H9 (cell line): ENCODE measurements at regions not wholly inside any gene's neighbourhood (a gene's known extent, or its start where the extent isn't known, plus 50 kb on each side); places are given as distances from the start of the nearest gene placed in this dataset.

ENCODE experiments used
- DNase-seq: peaks from one replicate; pipeline ENCODE4 v3.0.0-alpha.2; 2017
- H2AFZ ChIP-seq: one replicate; pipeline ENCODE4 v1.6.1; 2013; ENCODE audit warnings: mild to moderate bottlenecking, low read length, control low read depth, moderate library complexity
- H2AK5ac ChIP-seq: 2 replicates; pipeline ENCODE4 v1.6.1; 2013; ENCODE audit warnings: low read length, control low read depth, mixed read lengths; ENCODE audit not compliant: insufficient read length
- H2BK120ac ChIP-seq: one replicate; pipeline ENCODE4 v1.6.1; 2013; ENCODE audit warnings: low read depth, mild to moderate bottlenecking, low read length, control low read depth, inconsistent platforms; ENCODE audit not compliant: poor library complexity, severe bottlenecking
- H2BK12ac ChIP-seq: 2 replicates; pipeline ENCODE4 v1.6.1; 2013; ENCODE audit warnings: low read length, control low read depth, mixed read lengths, low read depth; ENCODE audit not compliant: insufficient read length
- H2BK15ac ChIP-seq: 2 replicates; pipeline ENCODE4 v1.6.1; 2013; ENCODE audit warnings: low read depth, low read length, control low read depth
- H2BK20ac ChIP-seq: one replicate; pipeline ENCODE4 v1.6.1; 2013; ENCODE audit warnings: low read depth, mild to moderate bottlenecking, low read length, control low read depth, inconsistent platforms; ENCODE audit not compliant: poor library complexity, severe bottlenecking
- H2BK5ac ChIP-seq: 2 replicates; pipeline ENCODE4 v1.6.1; 2013; ENCODE audit warnings: low read length, control low read depth, mixed read lengths; ENCODE audit not compliant: insufficient read length
- H3K14ac ChIP-seq: 2 replicates; pipeline ENCODE4 v1.6.1; 2013; ENCODE audit warnings: low read length, control low read depth; ENCODE audit not compliant: insufficient read depth
- H3K18ac ChIP-seq: 2 replicates; pipeline ENCODE4 v1.6.1; 2013; ENCODE audit warnings: low read depth, mild to moderate bottlenecking, mixed read lengths, low read length, control low read depth; ENCODE audit not compliant: insufficient read length
- H3K23ac ChIP-seq: 2 replicates; pipeline ENCODE4 v1.6.1; 2013; ENCODE audit warnings: low read length, control low read depth, mixed read lengths, low read depth; ENCODE audit not compliant: insufficient read length
- H3K23me2 ChIP-seq: 2 replicates; pipeline ENCODE4 v1.6.1; 2013; ENCODE audit warnings: low read depth, mild to moderate bottlenecking, mixed read lengths, low read length, control low read depth; ENCODE audit not compliant: insufficient read length, poor library complexity, severe bottlenecking
- H3K27ac ChIP-seq: 2 replicates; pipeline ENCODE4 v1.5.1; 2013; ENCODE audit warnings: low read length, control low read depth, mixed read lengths, low read depth; ENCODE audit not compliant: insufficient read length
- H3K27me3 ChIP-seq: 2 replicates; pipeline ENCODE4 v1.6.1; 2013; ENCODE audit warnings: low read length, control low read depth, inconsistent platforms; ENCODE audit not compliant: insufficient read depth
- H3K4ac ChIP-seq: 2 replicates; pipeline ENCODE4 v1.6.1; 2013; ENCODE audit warnings: low read depth, mild to moderate bottlenecking, control low read depth, inconsistent platforms, low read length, moderate library complexity
- H3K4me1 ChIP-seq: 2 replicates; pipeline ENCODE4 v1.6.1; 2013; ENCODE audit warnings: low read length, control low read depth, inconsistent platforms; ENCODE audit not compliant: insufficient read depth
- H3K4me2 ChIP-seq: 2 replicates; pipeline ENCODE4 v1.6.1; 2013; ENCODE audit warnings: low read length, control low read depth, mixed read lengths; ENCODE audit not compliant: insufficient read length, insufficient read depth
- H3K56ac ChIP-seq: 2 replicates; pipeline ENCODE4 v1.6.1; 2013; ENCODE audit warnings: low read depth, mild to moderate bottlenecking, mixed read lengths, low read length, control low read depth; ENCODE audit not compliant: insufficient read length
- H3K79me1 ChIP-seq: 2 replicates; pipeline ENCODE4 v1.6.1; 2013; ENCODE audit warnings: low read depth, mild to moderate bottlenecking, moderate library complexity, low read length, control low read depth, inconsistent platforms; ENCODE audit not compliant: insufficient read depth, poor library complexity, severe bottlenecking
- H3K79me2 ChIP-seq: 2 replicates; pipeline ENCODE4 v1.6.1; 2013; ENCODE audit warnings: low read length, control low read depth, inconsistent platforms; ENCODE audit not compliant: insufficient read depth
- H3K9ac ChIP-seq: 2 replicates; pipeline ENCODE4 v1.6.1; 2013; ENCODE audit warnings: low read length, control low read depth, mixed read lengths; ENCODE audit not compliant: insufficient read length; ENCODE audit errors: extremely low read depth
- H3K9me3 ChIP-seq: one replicate; pipeline ENCODE4 v1.6.1; 2013; ENCODE audit warnings: low read depth, low read length, inconsistent platforms; ENCODE audit not compliant: control insufficient read depth
- H3T11ph ChIP-seq: one replicate; pipeline ENCODE4 v1.6.1; 2013; ENCODE audit warnings: mild to moderate bottlenecking, low read length, control low read depth, inconsistent platforms
- H4K20me1 ChIP-seq: one replicate; pipeline ENCODE4 v1.6.1; 2013; ENCODE audit not compliant: control insufficient read depth, insufficient read length, insufficient read depth
- H4K5ac ChIP-seq: 2 replicates; pipeline ENCODE4 v1.6.1; 2013; ENCODE audit warnings: low read depth, mild to moderate bottlenecking, mixed read lengths, low read length, control low read depth; ENCODE audit not compliant: insufficient read length
- H4K8ac ChIP-seq: replicated peaks from 2 replicates; pipeline ENCODE4 v1.6.1; 2013; ENCODE audit warnings: low read length, control low read depth, mixed read lengths, low read depth; ENCODE audit not compliant: insufficient read length
- H4K91ac ChIP-seq: 2 replicates; pipeline ENCODE4 v1.6.1; 2013; ENCODE audit warnings: low read depth, mild to moderate bottlenecking, moderate library complexity, mixed read lengths, low read length, control low read depth; ENCODE audit not compliant: insufficient read length
- H3K27ac Mint-ChIP-seq, 3 experiments: 2 replicates in 2 of 3; 3 replicates in 1 of 3; pipeline ENCODE4 v1.8.0; 2020 to 2021; ENCODE audit warnings: mixed read lengths in 3 of 3, mild to moderate bottlenecking in 1 of 3, moderate library complexity in 1 of 3
- H3K27me3 Mint-ChIP-seq: 2 replicates; pipeline ENCODE4 v1.8.0; 2021; ENCODE audit warnings: low read depth, mild to moderate bottlenecking, moderate library complexity, mixed read lengths
- H3K36me3 Mint-ChIP-seq, 3 experiments: 2 replicates in 2 of 3; 3 replicates in 1 of 3; pipeline ENCODE4 v1.8.0; 2020 to 2021; ENCODE audit warnings: low read depth in 3 of 3, mixed read lengths in 3 of 3; ENCODE audit not compliant: insufficient read depth in 1 of 3
- H3K4me1 Mint-ChIP-seq, 2 experiments: 2 replicates each; pipeline ENCODE4 v1.8.0; 2020; ENCODE audit warnings: mixed read lengths in 2 of 2
- H3K4me3 Mint-ChIP-seq, 2 experiments: 2 replicates in 1 of 2; 3 replicates in 1 of 2; pipeline ENCODE4 v1.8.0; 2020 to 2021; ENCODE audit warnings: mild to moderate bottlenecking in 2 of 2, mixed read lengths in 2 of 2, moderate library complexity in 1 of 2
- H3K9me3 Mint-ChIP-seq, 2 experiments: 2 replicates in 1 of 2; 3 replicates in 1 of 2; pipeline ENCODE4 v1.8.0; 2020; ENCODE audit warnings: mild to moderate bottlenecking in 2 of 2, mixed read lengths in 2 of 2, moderate library complexity in 1 of 2
- WGBS: extraction: QIAGEN DNeasy Blood & Tissue Kit; methylation state at CpG from one replicate; pipeline ENCODE4 v1.1.7; 2013; ENCODE audit warnings: missing lambda C conversion rate, low lambda C conversion rate, mixed read lengths; ENCODE audit not compliant: insufficient read length; ENCODE audit errors: extremely low coverage; 5-methylcytosine and 5-hydroxymethylcytosine counted together
- TF ChIP-seq, protein P1 (sequence below): fragments of 200-600 bp; sonication (generic); conservative IDR thresholded peaks from 3 replicates; pipeline ENCODE4 v1.8.0; 2021; ENCODE audit warnings: antibody characterized with exemption, mild to moderate bottlenecking

DNA sequence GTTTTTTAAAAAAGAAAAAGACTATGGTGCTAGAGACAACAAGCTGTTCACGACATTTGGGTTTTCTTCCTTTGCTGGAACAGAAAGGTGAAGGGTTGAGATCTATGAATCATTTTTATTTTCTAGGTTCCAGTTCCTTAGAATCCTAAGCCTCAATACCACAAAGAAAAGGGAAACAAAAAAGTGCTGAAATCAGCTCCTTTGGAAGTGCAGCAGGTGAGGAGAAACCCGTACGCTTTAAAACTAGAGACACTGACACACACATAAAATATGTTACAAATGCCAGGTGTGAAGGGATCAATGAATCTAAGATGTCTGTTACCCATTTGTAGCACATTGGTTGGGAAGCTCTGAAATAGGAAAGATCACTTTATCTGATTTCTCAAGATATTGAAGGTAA is 125.2 kb downstream of the AREG start:
- no peaks in the 10 kb centered on the region for H3K23me2 ChIP-seq
- H4K91ac ChIP-seq = no peak overlapping the region
- no peaks in the 10 kb centered on the region for H3K4me1 ChIP-seq
- H3K79me2 ChIP-seq = no peaks in the 10 kb centered on the region
- no peak overlapping the region for H2BK20ac ChIP-seq
- Mint-ChIP-seq H3K27me3 (no peaks in the 10 kb centered on the region), H3K4me3 (no peak overlapping the region), H3K4me1 (0 out of 4 replicates have a peak, but pooled peaks cover 0 to 5% of the 10 kb centered on the region in 2 experiments), H3K36me3 (peaks cover 4 to 13% (median 6%) of the 10 kb centered on the region in 3 experiments; a peak in 2 of 7 replicates), H3K9me3 (peaks cover 14 to 15% of the 10 kb centered on the region in 2 experiments; a peak in 4 of 5 replicates), H3K27ac (no peak overlapping the region)
- H3K9me3 ChIP-seq = no peaks in the 10 kb centered on the region
- H2BK120ac ChIP-seq = no peak overlapping the region
- DNase-seq = no peak
- H3K23ac ChIP-seq = no peak overlapping the region
- no peak overlapping the region for H3K56ac ChIP-seq
- no peak overlapping the region for H2BK15ac ChIP-seq
- H4K5ac ChIP-seq = no peak overlapping the region
- H3K27ac ChIP-seq = no peak overlapping the region
- H3T11ph ChIP-seq = no peak overlapping the region
- no peak overlapping the region for H3K14ac ChIP-seq
- H3K4me2 ChIP-seq = no peak overlapping the region
- no CpG with 5 or more reads among the region's 3 CpGs for WGBS
- no peaks in the 10 kb centered on the region for H3K27me3 ChIP-seq
- no peaks in the 10 kb centered on the region for H4K20me1 ChIP-seq
- H3K79me1 ChIP-seq = no peaks in the 10 kb centered on the region
- H2BK12ac ChIP-seq = no peak overlapping the region
- TF ChIP-seq, protein P1, sequence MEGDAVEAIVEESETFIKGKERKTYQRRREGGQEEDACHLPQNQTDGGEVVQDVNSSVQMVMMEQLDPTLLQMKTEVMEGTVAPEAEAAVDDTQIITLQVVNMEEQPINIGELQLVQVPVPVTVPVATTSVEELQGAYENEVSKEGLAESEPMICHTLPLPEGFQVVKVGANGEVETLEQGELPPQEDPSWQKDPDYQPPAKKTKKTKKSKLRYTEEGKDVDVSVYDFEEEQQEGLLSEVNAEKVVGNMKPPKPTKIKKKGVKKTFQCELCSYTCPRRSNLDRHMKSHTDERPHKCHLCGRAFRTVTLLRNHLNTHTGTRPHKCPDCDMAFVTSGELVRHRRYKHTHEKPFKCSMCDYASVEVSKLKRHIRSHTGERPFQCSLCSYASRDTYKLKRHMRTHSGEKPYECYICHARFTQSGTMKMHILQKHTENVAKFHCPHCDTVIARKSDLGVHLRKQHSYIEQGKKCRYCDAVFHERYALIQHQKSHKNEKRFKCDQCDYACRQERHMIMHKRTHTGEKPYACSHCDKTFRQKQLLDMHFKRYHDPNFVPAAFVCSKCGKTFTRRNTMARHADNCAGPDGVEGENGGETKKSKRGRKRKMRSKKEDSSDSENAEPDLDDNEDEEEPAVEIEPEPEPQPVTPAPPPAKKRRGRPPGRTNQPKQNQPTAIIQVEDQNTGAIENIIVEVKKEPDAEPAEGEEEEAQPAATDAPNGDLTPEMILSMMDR = no peak
- H2AFZ ChIP-seq = no peak overlapping the region
- no peak overlapping the region for H3K9ac ChIP-seq
- H3K18ac ChIP-seq = no peak overlapping the region
- H2BK5ac ChIP-seq = no peak overlapping the region
- H4K8ac ChIP-seq = no peak overlapping the region
- H3K4ac ChIP-seq = no peak overlapping the region
- no peak overlapping the region for H2AK5ac ChIP-seq
